Astrocyte of the cerebellum (primary cell): ENCODE measurements at regions not wholly inside any gene's neighbourhood (a gene's known extent, or its start where the extent isn't known, plus 50 kb on each side); places are given as distances from the start of the nearest gene placed in this dataset.
"Not testable (repeated sequence)": the region's sequence is repeated elsewhere in the genome, so short reads cannot be mapped to it uniquely, and the experiment has no call there.

ENCODE experiments used
- DNase-seq: peaks from one replicate; pipeline ENCODE4 v3.0.0-alpha.2; 2011; ENCODE audit warnings: low read depth
- H3K4me3 ChIP-seq: 2 replicates; pipeline ENCODE4 v1.5.1; 2011; ENCODE audit warnings: mild to moderate bottlenecking, low read depth, low read length, moderate library complexity
- in situ Hi-C: cut with HindIII; loops from 2 replicates; pipeline ENCODE4 v1.10.0; 2017; ENCODE audit warnings: low sequenced_read_pairs
- TF ChIP-seq, protein P1 (sequence below): IDR thresholded peaks from 2 replicates; pipeline ENCODE4 v1.5.1; 2012; ENCODE audit warnings: low read length, low read depth, moderate library complexity, mild to moderate bottlenecking; ENCODE audit errors: missing control alignments

DNA sequence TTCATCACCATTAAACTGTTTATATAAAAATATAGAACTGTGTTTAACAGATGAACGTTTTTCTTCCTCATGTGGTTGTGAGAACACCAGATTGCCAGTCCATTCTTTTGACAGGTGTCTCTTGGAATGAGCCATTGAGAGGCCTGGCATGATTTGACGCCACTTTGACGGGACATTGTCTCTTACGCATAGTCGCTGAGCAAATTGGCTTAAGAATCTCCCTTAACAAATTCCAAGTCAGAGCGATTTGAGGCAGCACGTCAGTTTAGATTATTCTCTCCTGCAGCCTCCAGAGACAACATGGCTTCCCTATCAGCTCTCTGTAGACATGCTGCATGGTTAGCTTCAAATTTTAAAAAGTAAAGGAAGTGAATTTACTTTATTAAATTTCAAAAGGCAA is 510.7 kb upstream of the ACO1 start:
- TF ChIP-seq, protein P1, sequence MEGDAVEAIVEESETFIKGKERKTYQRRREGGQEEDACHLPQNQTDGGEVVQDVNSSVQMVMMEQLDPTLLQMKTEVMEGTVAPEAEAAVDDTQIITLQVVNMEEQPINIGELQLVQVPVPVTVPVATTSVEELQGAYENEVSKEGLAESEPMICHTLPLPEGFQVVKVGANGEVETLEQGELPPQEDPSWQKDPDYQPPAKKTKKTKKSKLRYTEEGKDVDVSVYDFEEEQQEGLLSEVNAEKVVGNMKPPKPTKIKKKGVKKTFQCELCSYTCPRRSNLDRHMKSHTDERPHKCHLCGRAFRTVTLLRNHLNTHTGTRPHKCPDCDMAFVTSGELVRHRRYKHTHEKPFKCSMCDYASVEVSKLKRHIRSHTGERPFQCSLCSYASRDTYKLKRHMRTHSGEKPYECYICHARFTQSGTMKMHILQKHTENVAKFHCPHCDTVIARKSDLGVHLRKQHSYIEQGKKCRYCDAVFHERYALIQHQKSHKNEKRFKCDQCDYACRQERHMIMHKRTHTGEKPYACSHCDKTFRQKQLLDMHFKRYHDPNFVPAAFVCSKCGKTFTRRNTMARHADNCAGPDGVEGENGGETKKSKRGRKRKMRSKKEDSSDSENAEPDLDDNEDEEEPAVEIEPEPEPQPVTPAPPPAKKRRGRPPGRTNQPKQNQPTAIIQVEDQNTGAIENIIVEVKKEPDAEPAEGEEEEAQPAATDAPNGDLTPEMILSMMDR = no peak
- no peak for DNase-seq
- in situ Hi-C loops = no loop called here
- no peak overlapping the region for H3K4me3 ChIP-seq

DNA sequence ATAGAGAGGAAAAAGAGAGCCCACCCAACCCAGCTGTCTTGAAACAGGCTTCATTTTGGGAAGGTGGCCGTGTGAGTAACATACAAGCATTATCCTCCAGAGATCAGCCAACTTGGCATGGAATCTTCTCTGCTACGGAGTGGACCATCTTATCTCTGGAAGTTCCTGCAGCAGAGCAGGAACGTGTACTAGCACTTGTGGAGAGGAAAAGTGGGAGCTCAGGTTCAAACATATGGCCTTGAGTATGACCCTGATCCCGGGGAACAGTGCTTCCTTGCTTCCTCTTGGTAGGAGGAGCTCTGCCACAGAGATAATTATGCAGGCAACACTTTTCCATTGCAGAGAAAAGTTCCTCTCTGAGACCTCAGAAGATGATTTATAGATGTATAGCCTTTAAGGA is 490.4 kb upstream of the ACO1 start:
- TF ChIP-seq, protein P1 = no peak
- no peak for DNase-seq
- no peak overlapping the region for H3K4me3 ChIP-seq
- in situ Hi-C loops = no loop called here

DNA sequence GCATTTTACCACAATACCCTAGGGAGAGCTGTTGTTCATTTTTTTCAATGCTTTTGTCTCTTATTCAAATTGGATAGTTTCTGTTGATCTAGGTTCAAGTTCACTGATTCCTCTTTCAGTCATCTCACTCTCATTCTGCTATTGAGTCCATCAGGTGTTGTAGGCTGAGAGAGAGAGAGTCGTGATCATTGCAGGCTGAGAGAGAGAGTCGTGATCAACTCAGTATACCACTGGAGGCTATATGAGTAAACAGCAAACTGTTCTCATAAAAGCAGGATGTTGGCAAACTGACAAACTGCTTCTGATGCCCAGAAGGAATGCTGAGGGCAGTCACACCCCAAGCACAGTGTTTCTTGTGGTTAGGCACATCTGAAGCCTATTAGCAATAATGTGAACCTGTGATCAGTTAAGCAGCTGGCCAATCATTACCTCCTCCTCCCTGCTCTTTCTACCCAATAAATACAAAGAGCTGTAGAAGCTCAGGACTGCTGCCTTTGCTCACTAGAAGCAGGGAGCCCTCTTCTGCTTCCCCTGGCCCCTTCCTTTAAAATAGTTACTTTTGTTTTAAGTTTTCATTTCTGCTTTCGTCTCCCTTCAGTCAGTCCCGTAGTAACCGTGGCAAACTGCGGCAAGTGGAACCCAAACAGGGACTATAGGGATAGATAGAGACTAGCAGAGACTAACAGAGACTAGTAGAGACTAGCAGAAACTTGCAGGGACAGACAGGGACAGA is 476.1 kb upstream of the ACO1 start:
- no peak for DNase-seq
- H3K4me3 ChIP-seq = no peak overlapping the region
- in situ Hi-C loops = no loop called here
- TF ChIP-seq, protein P1 = no peak

DNA sequence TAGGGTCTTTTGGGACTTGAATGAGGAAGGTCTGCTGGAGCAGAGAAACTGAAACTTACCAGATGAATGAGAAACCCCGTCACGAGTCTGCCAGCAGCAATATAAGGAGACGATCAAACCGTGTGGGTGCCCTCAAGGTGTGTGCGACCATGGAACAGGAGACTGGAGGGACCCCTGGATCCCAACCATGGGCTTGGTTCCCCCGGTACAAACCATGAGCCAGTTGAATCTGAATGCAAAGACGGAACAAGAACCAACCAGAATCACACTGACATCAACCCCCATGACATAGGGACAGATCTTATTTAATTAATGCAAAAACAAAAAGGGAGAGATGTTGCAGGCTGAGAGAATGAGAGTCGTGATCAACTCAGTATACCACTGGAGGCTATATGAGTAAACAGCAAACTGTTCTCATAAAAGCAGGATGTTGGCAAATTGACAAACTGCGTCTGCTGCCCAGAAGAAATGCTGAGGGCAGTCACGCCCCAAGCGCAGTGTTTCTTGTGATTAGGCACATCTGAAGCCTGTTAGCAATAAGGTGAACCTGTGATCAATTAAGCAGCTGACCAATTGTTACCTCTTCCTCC is 475.5 kb upstream of the ACO1 start:
- TF ChIP-seq, protein P1 = no peak
- no peak overlapping the region for H3K4me3 ChIP-seq
- in situ Hi-C loops = no loop called here
- DNase-seq = no peak

DNA sequence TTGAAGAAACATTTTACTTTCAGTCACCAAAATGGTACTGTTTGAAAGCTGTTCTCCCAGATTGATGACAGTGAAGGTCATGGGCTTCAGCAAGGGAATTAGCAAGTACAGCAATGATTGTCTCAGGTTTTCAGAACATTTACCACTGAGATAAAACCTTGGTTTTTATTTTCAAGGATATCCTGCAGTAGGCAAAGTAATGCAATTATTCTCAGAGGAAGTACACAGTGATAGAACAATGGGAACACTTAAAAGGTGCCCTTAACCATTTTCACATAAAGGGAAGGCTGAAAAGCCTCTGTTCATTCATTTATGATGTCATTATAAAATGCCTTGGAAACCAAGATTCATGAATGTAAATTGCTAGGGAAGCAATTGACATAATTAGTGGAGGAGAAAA is 471.8 kb upstream of the ACO1 start:
- in situ Hi-C loops = no loop called here
- no peak overlapping the region for H3K4me3 ChIP-seq
- TF ChIP-seq, protein P1 = no peak
- no peak for DNase-seq

DNA sequence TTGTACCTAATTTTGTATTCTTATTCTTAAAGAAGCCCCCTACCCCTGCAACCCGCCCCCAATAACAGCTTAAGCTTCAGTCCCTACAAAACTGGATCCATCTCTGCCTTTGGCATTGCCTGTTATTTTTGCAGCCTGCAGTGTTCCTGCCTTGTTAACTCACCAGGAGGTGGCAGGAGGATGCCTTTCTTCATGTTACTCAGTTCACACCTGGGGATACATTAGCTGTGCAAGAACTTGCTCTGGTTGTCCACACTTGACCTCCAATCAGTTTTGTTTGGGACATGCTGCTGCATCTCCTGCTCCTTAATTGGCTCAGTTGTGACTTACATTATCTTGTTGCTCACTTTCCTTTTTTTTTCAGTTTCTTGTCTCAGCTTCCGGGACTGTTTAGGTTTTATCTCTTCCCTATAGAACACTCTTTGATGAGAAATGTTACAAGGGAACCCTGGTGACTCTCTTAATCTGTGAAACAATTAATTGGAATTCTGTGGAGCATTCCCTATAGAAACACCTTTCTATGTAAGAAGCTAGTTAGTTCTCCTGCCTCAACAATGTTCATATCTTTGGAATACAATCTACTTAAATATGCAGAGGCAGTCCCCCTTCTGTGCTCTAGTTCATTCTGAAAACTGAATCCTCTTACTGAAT is 467.7 kb upstream of the ACO1 start:
- in situ Hi-C loops = no loop called here
- DNase-seq = no peak
- no peak overlapping the region for H3K4me3 ChIP-seq
- TF ChIP-seq, protein P1 = no peak

DNA sequence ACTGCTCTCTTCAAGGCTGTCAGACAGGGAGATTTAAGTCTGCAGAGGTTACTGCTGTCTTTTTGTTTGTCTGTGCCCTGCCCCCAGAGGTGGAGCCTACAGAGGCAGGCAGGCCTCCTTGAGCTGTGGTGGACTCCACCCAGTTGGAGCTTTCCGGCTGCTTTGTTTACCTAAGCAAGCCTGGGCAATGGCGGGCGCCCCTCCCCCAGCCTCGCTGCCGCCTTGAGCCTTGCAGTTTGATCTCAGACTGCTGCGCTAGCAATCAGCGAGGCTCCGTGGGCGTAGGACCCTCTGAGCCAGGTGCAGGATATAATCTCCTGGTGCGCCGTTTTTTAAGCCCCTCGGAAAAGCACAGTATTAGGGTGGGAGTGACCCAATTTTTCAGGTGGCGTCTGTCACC is 446.7 kb upstream of the ACO1 start:
- in situ Hi-C loops, H3K4me3 ChIP-seq, DNase-seq: not testable (repeated sequence)
